ENCODE measurements at regions not wholly inside any gene's neighbourhood (a gene's known extent, or its start where the extent isn't known, plus 50 kb on each side); places are given as distances from the start of the nearest gene placed in this dataset.

DNA sequence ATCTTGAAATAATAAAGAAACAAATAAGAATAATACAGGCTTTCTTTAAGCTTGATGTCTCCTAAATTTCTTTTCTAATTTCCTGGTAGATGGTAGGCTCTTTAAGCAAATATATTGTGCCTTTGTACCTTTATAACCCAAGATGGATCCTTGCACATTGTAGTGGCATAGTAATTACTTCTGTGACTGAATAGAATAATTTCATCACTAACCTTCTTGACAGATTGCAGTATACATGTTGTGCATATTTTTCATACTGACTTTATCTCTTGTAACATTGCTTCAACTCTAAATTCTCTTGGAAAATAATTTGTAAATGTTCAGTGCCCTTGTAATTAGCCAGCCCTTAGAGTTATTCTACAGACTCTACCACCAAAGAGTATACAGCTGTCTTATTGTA lies 1433.8 kb upstream of the GBE1 start:
- POLR2A ChIA-PET (ENCODE audit: low non-redundant PET): no interaction called here
- H3K27ac ChIP-seq: no peak overlapping the region
- no peak for TF ChIP-seq CTCF (conservative IDR thresholded peaks at IDR 0.05; ENCODE audit: low read depth)
- DNase-seq (ENCODE audit: low spot score): no peak
- CTCF ChIA-PET: interaction anchor here (0.8 kb wide), 1 partner anchor 1933 kb away, joined by 3 read pairs; no protein-coding TSS in a partner anchor

DNA sequence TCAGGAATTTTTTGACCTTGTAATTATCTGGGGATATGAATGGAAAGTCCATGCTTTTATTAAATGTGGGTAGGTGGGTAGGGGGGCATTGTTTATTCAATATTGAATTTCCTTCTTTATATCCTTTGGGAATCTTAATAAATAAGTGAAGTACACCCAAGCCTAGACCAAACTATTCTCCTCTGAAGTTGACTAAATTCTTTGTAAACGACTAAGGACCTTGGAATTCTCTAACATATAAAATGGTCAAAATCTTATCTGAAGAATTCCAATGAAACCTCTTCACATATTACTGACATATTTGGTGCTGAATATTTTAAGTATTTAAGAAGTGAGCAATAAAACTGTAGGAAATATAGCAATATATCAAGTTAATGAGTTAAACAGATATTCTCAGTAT lies 1432.1 kb upstream of the GBE1 start:
- DNase-seq (ENCODE audit: low spot score): no peak
- no peak for TF ChIP-seq CTCF (conservative IDR thresholded peaks at IDR 0.05; ENCODE audit: low read depth)
- no peak overlapping the region for H3K27ac ChIP-seq
- ChIA-PET POLR2A (ENCODE audit: low non-redundant PET) (no interaction called here), CTCF (no interaction called here)

- no peak for DNase-seq (ENCODE audit: low spot score)
- CTCF ChIA-PET: no interaction called here
- TF ChIP-seq CTCF (conservative IDR thresholded peaks at IDR 0.05; ENCODE audit: low read depth): no peak
- H3K27ac ChIP-seq: no peak overlapping the region
- POLR2A ChIA-PET (ENCODE audit: low non-redundant PET): no interaction called here
Measured at GRCh38 chr3:83189634-83190033, 1428.2 kb upstream of the GBE1 start.

DNA sequence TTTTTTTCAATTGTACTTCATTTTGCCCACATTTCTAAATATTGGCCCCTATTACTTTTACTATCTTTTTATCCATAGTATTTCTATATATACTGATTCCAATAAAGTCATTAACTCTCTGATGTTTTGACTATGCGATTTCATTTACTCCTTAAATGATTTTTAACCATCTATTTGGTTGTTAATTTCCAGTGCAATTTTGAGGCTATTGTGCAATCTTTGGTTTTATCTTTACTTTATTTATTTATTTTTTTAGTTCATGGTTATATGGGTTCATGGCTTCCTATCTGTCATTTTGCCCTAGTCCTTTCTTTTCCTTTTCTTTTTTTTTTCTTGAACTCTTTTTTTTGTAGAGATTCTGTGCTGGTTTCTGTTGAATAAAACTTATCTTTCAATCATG lies 1408.0 kb upstream of the GBE1 start:
- ChIA-PET CTCF (interaction anchor here (0.5 kb wide), 1 partner anchor 1576 kb away, joined by 4 read pairs; no protein-coding TSS in a partner anchor), POLR2A (ENCODE audit: low non-redundant PET) (no interaction called here)
- no peak for DNase-seq (ENCODE audit: low spot score)
- no peak overlapping the region for H3K27ac ChIP-seq
- TF ChIP-seq CTCF (conservative IDR thresholded peaks at IDR 0.05; ENCODE audit: low read depth): no peak

DNA sequence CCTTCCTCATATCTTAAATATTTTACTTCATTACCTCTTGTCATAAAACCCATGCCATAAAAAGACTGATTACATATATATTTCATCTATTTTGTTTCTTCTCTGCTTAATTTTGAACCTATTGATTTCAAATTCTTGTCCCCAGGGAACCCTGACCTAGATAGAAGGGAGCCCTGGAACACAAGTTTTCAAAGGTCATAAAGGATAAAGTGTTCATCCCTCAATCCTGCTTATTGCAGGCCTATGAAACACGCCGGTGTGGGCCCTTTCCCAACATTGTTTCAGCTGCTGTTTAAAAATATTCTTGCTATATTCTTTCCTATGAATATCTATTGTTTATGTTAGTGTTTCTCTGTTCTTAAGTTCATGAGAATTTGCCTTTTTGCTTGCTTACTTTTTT lies 1389.5 kb upstream of the GBE1 start:
- no peak for DNase-seq (ENCODE audit: low spot score)
- CTCF ChIA-PET: no interaction called here
- TF ChIP-seq CTCF (conservative IDR thresholded peaks at IDR 0.05; ENCODE audit: low read depth): no peak
- POLR2A ChIA-PET (ENCODE audit: low non-redundant PET): no interaction called here
- H3K27ac ChIP-seq: no peak overlapping the region

GRCh38 chr3:83140983-83141382 lies 1379.5 kb upstream of the GBE1 start:
- CTCF ChIA-PET: no interaction called here
- DNase-seq (ENCODE audit: low spot score): no peak
- no peak overlapping the region for H3K27ac ChIP-seq
- POLR2A ChIA-PET (ENCODE audit: low non-redundant PET): no interaction called here
- TF ChIP-seq CTCF (conservative IDR thresholded peaks at IDR 0.05; ENCODE audit: low read depth): no peak

DNA sequence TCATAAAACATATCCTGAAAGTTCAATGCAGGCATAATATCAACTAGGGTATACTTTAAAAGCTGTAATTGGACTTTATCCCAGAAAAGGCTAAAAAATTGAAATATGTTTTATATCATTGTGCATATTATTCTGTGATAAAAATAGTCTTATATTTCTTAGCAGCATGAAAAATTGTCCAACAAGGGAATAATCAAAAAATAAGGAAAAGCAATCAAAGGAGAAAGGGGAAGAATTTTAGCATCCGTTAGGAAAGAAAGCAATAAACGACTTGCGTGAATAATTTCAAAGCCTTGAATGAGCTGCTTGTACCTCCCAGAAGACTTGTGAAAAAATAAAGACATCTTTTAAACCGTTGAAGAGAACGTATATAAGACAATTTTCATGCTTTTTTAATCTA lies 1369.8 kb upstream of the GBE1 start:
- DNase-seq (ENCODE audit: low spot score): no peak
- TF ChIP-seq CTCF (conservative IDR thresholded peaks at IDR 0.05; ENCODE audit: low read depth): no peak
- ChIA-PET CTCF (no interaction called here), POLR2A (ENCODE audit: low non-redundant PET) (no interaction called here)
- H3K27ac ChIP-seq: no peak overlapping the region

Data from RWPE1 (cell line).